ENCODE measurements at regions not wholly inside any gene's neighbourhood (a gene's known extent, or its start where the extent isn't known, plus 50 kb on each side); places are given as distances from the start of the nearest gene placed in this dataset.

DNA sequence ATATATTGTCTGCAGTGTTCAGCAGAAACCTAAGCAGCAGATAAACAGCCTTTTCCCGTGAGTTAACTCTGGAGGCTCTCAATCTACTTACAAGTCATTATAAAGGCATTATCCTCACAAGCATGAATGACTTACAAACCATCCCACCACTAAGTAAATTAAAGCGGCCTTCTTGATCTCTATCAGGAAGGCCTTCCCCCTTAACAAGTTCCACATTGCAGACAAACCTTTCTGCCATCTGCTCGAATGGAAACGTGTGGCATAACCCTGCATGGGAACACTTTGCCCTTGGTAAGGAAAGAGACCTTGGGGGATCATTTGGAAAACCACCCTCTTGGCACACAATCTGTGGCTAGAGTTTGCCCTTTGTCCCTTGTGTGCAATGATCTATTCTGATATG, 199.5 kb downstream of the OSR1 start:
- TF ChIP-seq, protein P1, sequence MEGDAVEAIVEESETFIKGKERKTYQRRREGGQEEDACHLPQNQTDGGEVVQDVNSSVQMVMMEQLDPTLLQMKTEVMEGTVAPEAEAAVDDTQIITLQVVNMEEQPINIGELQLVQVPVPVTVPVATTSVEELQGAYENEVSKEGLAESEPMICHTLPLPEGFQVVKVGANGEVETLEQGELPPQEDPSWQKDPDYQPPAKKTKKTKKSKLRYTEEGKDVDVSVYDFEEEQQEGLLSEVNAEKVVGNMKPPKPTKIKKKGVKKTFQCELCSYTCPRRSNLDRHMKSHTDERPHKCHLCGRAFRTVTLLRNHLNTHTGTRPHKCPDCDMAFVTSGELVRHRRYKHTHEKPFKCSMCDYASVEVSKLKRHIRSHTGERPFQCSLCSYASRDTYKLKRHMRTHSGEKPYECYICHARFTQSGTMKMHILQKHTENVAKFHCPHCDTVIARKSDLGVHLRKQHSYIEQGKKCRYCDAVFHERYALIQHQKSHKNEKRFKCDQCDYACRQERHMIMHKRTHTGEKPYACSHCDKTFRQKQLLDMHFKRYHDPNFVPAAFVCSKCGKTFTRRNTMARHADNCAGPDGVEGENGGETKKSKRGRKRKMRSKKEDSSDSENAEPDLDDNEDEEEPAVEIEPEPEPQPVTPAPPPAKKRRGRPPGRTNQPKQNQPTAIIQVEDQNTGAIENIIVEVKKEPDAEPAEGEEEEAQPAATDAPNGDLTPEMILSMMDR (IDR thresholded peaks at IDR 0.05; ENCODE audit: insufficient read depth, low read length): no peak
- no peak for TF ChIP-seq POLR2AphosphoS5 (IDR thresholded peaks at IDR 0.05; ENCODE audit: low read depth)
- TF ChIP-seq GABPA (IDR thresholded peaks at IDR 0.05; ENCODE audit: low read depth): no peak
- TF ChIP-seq, protein P2, sequence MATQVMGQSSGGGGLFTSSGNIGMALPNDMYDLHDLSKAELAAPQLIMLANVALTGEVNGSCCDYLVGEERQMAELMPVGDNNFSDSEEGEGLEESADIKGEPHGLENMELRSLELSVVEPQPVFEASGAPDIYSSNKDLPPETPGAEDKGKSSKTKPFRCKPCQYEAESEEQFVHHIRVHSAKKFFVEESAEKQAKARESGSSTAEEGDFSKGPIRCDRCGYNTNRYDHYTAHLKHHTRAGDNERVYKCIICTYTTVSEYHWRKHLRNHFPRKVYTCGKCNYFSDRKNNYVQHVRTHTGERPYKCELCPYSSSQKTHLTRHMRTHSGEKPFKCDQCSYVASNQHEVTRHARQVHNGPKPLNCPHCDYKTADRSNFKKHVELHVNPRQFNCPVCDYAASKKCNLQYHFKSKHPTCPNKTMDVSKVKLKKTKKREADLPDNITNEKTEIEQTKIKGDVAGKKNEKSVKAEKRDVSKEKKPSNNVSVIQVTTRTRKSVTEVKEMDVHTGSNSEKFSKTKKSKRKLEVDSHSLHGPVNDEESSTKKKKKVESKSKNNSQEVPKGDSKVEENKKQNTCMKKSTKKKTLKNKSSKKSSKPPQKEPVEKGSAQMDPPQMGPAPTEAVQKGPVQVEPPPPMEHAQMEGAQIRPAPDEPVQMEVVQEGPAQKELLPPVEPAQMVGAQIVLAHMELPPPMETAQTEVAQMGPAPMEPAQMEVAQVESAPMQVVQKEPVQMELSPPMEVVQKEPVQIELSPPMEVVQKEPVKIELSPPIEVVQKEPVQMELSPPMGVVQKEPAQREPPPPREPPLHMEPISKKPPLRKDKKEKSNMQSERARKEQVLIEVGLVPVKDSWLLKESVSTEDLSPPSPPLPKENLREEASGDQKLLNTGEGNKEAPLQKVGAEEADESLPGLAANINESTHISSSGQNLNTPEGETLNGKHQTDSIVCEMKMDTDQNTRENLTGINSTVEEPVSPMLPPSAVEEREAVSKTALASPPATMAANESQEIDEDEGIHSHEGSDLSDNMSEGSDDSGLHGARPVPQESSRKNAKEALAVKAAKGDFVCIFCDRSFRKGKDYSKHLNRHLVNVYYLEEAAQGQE (IDR thresholded peaks at IDR 0.05; ENCODE audit: insufficient replicate concordance, low read depth): no peak
